Activated T-cell treated with anti-CD3 and anti-CD28 coated beads, Interleukin-2, amount 50 U/mL, for 4 hours (primary cell): ENCODE measurements at regions not wholly inside any gene's neighbourhood (a gene's known extent, or its start where the extent isn't known, plus 50 kb on each side); places are given as distances from the start of the nearest gene placed in this dataset.

Source experiments
- ATAC-seq, 2 donors: fragments of 200-7000 bp; cut with Tn5 transposase; one replicate each; pipeline ENCODE4 v1.10.0; 2021
- DNase-seq: peaks from one replicate; pipeline ENCODE4 v3.0.0-alpha.2; 2020
- H3K27me3 Mint-ChIP-seq: one replicate; pipeline ENCODE4 v1.8.0; 2021; ENCODE audit warnings: low read depth, mixed read lengths
- H3K36me3 Mint-ChIP-seq: one replicate; pipeline ENCODE4 v1.8.0; 2022; ENCODE audit warnings: mixed read lengths; ENCODE audit not compliant: insufficient read depth
- H3K4me1 Mint-ChIP-seq: one replicate; pipeline ENCODE4 v1.8.0; 2021; ENCODE audit warnings: low read depth, mixed read lengths
- H3K4me3 Mint-ChIP-seq: one replicate; pipeline ENCODE4 v1.8.0; 2021; ENCODE audit warnings: mild to moderate bottlenecking, moderate library complexity, mixed read lengths
- H3K9me3 Mint-ChIP-seq: one replicate; pipeline ENCODE4 v1.8.0; 2021; ENCODE audit warnings: mixed read lengths

- Mint-ChIP-seq H3K36me3 (no peaks in the 10 kb centered on the region), H3K4me1 (no peaks in the 10 kb centered on the region), H3K27me3 (peaks cover 2% of the 10 kb centered on the region), H3K9me3 (peaks cover 15% of the 10 kb centered on the region), H3K4me3 (no peak overlapping the region)
- no peak for ATAC-seq
- DNase-seq, result no peak
These were observed 325.7 kb downstream of the SHANK2 start for GRCh38 chr11:70926543-70927201.

GRCh38 chr11:70928854-70929598 is 323.4 kb downstream of the SHANK2 start:
- peaks cover 3% of the 10 kb centered on the region for H3K9me3 Mint-ChIP-seq
- H3K4me1 Mint-ChIP-seq, result no peaks in the 10 kb centered on the region

GRCh38 chr11:70930215-70930614 is 322.2 kb downstream of the SHANK2 start:
- DNase-seq (no peak), ATAC-seq (no peak)
- Mint-ChIP-seq H3K4me3 (no peak overlapping the region), H3K4me1 (no peaks in the 10 kb centered on the region), H3K27me3 (peaks cover 2% of the 10 kb centered on the region), H3K9me3 (peaks cover 3% of the 10 kb centered on the region), H3K36me3 (no peaks in the 10 kb centered on the region)

More at GRCh38 chr11:70928854-70929598, 323.4 kb downstream of the SHANK2 start:
- no peak overlapping the region for H3K4me3 Mint-ChIP-seq
- no peak for DNase-seq
- H3K36me3 Mint-ChIP-seq, result no peaks in the 10 kb centered on the region
- ATAC-seq, result no peak
- peaks cover 2% of the 10 kb centered on the region for H3K27me3 Mint-ChIP-seq

- ATAC-seq (no peak), DNase-seq (no peak)
- no peak overlapping the region for H3K4me3 Mint-ChIP-seq
- no peaks in the 10 kb centered on the region for H3K36me3 Mint-ChIP-seq
- H3K9me3 Mint-ChIP-seq, result peaks cover 3% of the 10 kb centered on the region
- no peaks in the 10 kb centered on the region for H3K4me1 Mint-ChIP-seq
- H3K27me3 Mint-ChIP-seq, result peaks cover 2% of the 10 kb centered on the region
These were observed 320.9 kb downstream of the SHANK2 start for GRCh38 chr11:70931430-70931829.

GRCh38 chr11:70933981-70934583 is 318.3 kb downstream of the SHANK2 start:
- ATAC-seq, result no peak
- Mint-ChIP-seq H3K9me3 (peaks cover 3% of the 10 kb centered on the region), H3K4me3 (no peak overlapping the region), H3K27me3 (no peaks in the 10 kb centered on the region), H3K4me1 (no peaks in the 10 kb centered on the region), H3K36me3 (no peaks in the 10 kb centered on the region)
- no peak for DNase-seq

- H3K27me3 Mint-ChIP-seq, result no peaks in the 10 kb centered on the region
These were observed 317.2 kb downstream of the SHANK2 start for GRCh38 chr11:70935006-70935768.

GRCh38 chr11:70942593-70942992 is 309.8 kb downstream of the SHANK2 start:
- no peak for DNase-seq

More at GRCh38 chr11:70935006-70935768, 317.2 kb downstream of the SHANK2 start:
- no peaks in the 10 kb centered on the region for H3K36me3 Mint-ChIP-seq
- ATAC-seq (no peak), DNase-seq (no peak)
- no peaks in the 10 kb centered on the region for H3K4me1 Mint-ChIP-seq
- no peak overlapping the region for H3K4me3 Mint-ChIP-seq
- peaks cover 5% of the 10 kb centered on the region for H3K9me3 Mint-ChIP-seq

GRCh38 chr11:70944141-70944540 is 308.2 kb downstream of the SHANK2 start:
- Mint-ChIP-seq H3K36me3 (no peaks in the 10 kb centered on the region), H3K4me1 (no peaks in the 10 kb centered on the region), H3K9me3 (peaks cover 46% of the 10 kb centered on the region), H3K4me3 (no peak overlapping the region), H3K27me3 (peaks cover 3% of the 10 kb centered on the region)
- ATAC-seq (no peak), DNase-seq (no peak)

More at GRCh38 chr11:70942593-70942992, 309.8 kb downstream of the SHANK2 start:
- Mint-ChIP-seq H3K36me3 (no peaks in the 10 kb centered on the region), H3K4me3 (no peak overlapping the region), H3K9me3 (peaks cover 43% of the 10 kb centered on the region), H3K27me3 (no peaks in the 10 kb centered on the region), H3K4me1 (no peaks in the 10 kb centered on the region)
- ATAC-seq, result no peak

GRCh38 chr11:70944636-70945035 is 307.7 kb downstream of the SHANK2 start:
- Mint-ChIP-seq H3K36me3 (no peaks in the 10 kb centered on the region), H3K9me3 (peaks cover 43% of the 10 kb centered on the region), H3K4me1 (no peaks in the 10 kb centered on the region), H3K4me3 (no peak overlapping the region), H3K27me3 (peaks cover 3% of the 10 kb centered on the region)
- DNase-seq (no peak), ATAC-seq (no peak)

- H3K4me1 Mint-ChIP-seq, result no peaks in the 10 kb centered on the region
- H3K36me3 Mint-ChIP-seq, result no peaks in the 10 kb centered on the region
- ATAC-seq (no peak), DNase-seq (no peak)
- H3K27me3 Mint-ChIP-seq, result peaks cover 3% of the 10 kb centered on the region
- peaks cover 28% of the 10 kb centered on the region for H3K9me3 Mint-ChIP-seq
- no peak overlapping the region for H3K4me3 Mint-ChIP-seq
These were observed 304.0 kb downstream of the SHANK2 start for GRCh38 chr11:70948398-70948797.

- no peak overlapping the region for H3K4me3 Mint-ChIP-seq
- H3K27me3 Mint-ChIP-seq, result peaks cover 8% of the 10 kb centered on the region
- H3K4me1 Mint-ChIP-seq, result no peaks in the 10 kb centered on the region
- H3K9me3 Mint-ChIP-seq, result peaks cover 22% of the 10 kb centered on the region
- H3K36me3 Mint-ChIP-seq, result no peaks in the 10 kb centered on the region
- no peak for DNase-seq
- ATAC-seq, result no peak
These were observed 303.4 kb downstream of the SHANK2 start for GRCh38 chr11:70948855-70949531.

- H3K4me1 Mint-ChIP-seq, result no peaks in the 10 kb centered on the region
- peaks cover 8% of the 10 kb centered on the region for H3K27me3 Mint-ChIP-seq
- ATAC-seq (no peak), DNase-seq (no peak)
- H3K36me3 Mint-ChIP-seq, result no peaks in the 10 kb centered on the region
- peaks cover 12% of the 10 kb centered on the region for H3K9me3 Mint-ChIP-seq
- no peak overlapping the region for H3K4me3 Mint-ChIP-seq
These were observed 301.1 kb downstream of the SHANK2 start for GRCh38 chr11:70951139-70951804.

GRCh38 chr11:70952191-70952590 is 300.2 kb downstream of the SHANK2 start:
- no peak for ATAC-seq
- Mint-ChIP-seq H3K4me1 (no peaks in the 10 kb centered on the region), H3K27me3 (peaks cover 8% of the 10 kb centered on the region), H3K4me3 (no peak overlapping the region), H3K9me3 (peaks cover 12% of the 10 kb centered on the region), H3K36me3 (no peaks in the 10 kb centered on the region)
- no peak for DNase-seq
